Ovary (tissue), 7 donors: ENCODE measurements at regions not wholly inside any gene's neighbourhood (a gene's known extent, or its start where the extent isn't known, plus 50 kb on each side); places are given as distances from the start of the nearest gene placed in this dataset. TPM values are rescaled to one million over a fixed set of nuclear protein-coding genes. Genes with fewer than 3 reads are reported as not detected.

Experiments
- DNase-seq, 5 donors: peaks; one replicate each; pipeline ENCODE4 v3.0.0-alpha.2; 2019 to 2020
- H3K27ac ChIP-seq, 2 donors: fragments of 200-600 bp; one replicate each; pipeline versions ENCODE4 v1.5.1 to v1.8.0; 2019 to 2022
- H3K27me3 ChIP-seq: fragments of 200-600 bp; one replicate; pipeline ENCODE4 v1.8.0; 2022
- H3K36me3 ChIP-seq: fragments of 200-600 bp; sonication (generic); one replicate; pipeline ENCODE4 v1.5.1; 2019
- H3K4me1 ChIP-seq: one replicate; pipeline ENCODE4 v1.8.1; 2013; ENCODE audit warnings: mild to moderate bottlenecking, moderate library complexity; ENCODE audit not compliant: insufficient read depth
- H3K4me3 ChIP-seq: fragments of 200-600 bp; sonication (generic); one replicate; pipeline ENCODE4 v1.5.1; 2017
- H3K9me3 ChIP-seq, 2 donors: fragments of 200-600 bp in 1 of 2; sonication (generic) in 1 of 2; one replicate each; pipeline versions ENCODE4 v1.5.1 to v1.8.1; 2013 to 2019; ENCODE audit warnings: mild to moderate bottlenecking in 1 of 2, moderate library complexity in 1 of 2
- EP300 ChIP-seq: sonication (generic); formaldehyde crosslinking; IDR thresholded peaks from one replicate; pipeline ENCODE4 v1.6.1; 2017; ENCODE audit warnings: antibody characterized with exemption
- POLR2A ChIP-seq: fragments of 450-650 bp; IDR thresholded peaks from one replicate; pipeline ENCODE4 v1.6.1; 2017; ENCODE audit warnings: antibody characterized with exemption, mild to moderate bottlenecking, moderate library complexity
- WGBS, 3 donors: extraction: QIAGEN DNeasy Blood & Tissue Kit in 1 of 3; methylation state at CpG; one replicate each; pipeline versions ENCODE4 v1.1.5 to v1.1.7; 2013 to 2017; 5-methylcytosine and 5-hydroxymethylcytosine counted together
- intact Hi-C, 4 donors: fragments of 100-400 bp; cut with DNase I; formaldehyde crosslinking; loops; one replicate each; pipeline versions ENCODE4 v1.11.0 to v1.15.1; 2022 to 2023
- small RNA-seq: library from RNA; depleted of rRNA; stranded (forward); fragments of <200 nt; gene quantifications from one replicate; pipeline ENCODE3, GENCODE V24; 2016
- TF ChIP-seq, protein P1 (sequence below), 3 donors: fragments of 450-650 bp in 2 of 3; fragments of 200-600 bp in 1 of 3; IDR thresholded peaks; one replicate each; pipeline versions ENCODE4 v1.5.1 to v1.8.0; 2016 to 2022; ENCODE audit warnings: antibody characterized with exemption in 3 of 3, mild to moderate bottlenecking in 1 of 3
- donor health status: DM: no; HTN: no; CAD: no; lungs with moderate emphysema.
- donor health status: DM: no; HTN: no; CAD: no.
- donor health status: Bipolar disorder and iron deficiency.
- donor health status: DM: no; HTN: no; CAD: no.
- donor health status: DM: yes; HTN: yes; CAD: no.

DNA sequence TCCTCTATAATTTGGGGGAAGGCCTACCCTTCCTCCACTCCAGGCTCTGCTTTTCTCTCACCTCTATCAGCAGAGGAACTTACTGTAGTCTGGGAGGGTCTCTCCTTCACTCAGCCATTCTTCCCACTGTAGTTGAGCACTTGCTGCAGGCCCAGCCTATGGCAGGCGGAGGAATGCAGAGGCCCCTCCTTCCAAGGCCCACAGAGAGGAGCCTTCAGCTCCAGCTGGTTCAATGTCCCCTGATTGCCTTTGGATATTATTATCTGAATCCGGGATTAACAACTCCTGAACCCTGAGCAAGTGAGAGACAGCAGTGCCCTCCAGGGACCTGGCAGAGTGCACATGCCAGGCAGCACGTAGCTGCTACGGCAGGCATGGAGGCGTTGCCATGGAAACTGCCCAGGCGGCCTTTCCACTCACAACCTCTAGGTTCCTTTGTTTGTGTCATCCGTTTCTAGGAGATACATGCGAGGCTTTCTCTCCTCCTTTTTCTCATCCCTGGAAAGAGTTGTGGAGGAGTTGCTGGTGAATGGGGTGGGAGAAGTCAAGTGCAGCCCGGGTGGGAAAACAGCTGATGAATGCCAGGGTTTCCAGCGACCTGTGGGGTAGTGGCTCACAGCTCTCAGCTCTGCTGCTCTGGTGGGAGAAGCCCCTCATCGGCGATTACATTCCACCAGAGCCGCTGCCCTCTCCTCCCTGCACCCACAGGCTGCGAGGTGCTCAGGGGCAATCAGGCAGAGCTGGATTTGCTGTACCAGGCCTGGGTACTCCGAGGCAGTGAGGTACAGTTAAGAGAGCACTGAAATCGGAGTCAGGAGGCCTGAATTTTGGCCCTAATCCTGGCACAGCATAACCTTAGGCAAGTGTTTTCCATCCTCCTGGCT lies 55.3 kb upstream of the HK2 start:
- TF ChIP-seq, protein P1, sequence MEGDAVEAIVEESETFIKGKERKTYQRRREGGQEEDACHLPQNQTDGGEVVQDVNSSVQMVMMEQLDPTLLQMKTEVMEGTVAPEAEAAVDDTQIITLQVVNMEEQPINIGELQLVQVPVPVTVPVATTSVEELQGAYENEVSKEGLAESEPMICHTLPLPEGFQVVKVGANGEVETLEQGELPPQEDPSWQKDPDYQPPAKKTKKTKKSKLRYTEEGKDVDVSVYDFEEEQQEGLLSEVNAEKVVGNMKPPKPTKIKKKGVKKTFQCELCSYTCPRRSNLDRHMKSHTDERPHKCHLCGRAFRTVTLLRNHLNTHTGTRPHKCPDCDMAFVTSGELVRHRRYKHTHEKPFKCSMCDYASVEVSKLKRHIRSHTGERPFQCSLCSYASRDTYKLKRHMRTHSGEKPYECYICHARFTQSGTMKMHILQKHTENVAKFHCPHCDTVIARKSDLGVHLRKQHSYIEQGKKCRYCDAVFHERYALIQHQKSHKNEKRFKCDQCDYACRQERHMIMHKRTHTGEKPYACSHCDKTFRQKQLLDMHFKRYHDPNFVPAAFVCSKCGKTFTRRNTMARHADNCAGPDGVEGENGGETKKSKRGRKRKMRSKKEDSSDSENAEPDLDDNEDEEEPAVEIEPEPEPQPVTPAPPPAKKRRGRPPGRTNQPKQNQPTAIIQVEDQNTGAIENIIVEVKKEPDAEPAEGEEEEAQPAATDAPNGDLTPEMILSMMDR (IDR thresholded peaks at IDR 0.05) = no peak
- no peak for TF ChIP-seq EP300
- WGBS, 3 donors = 39 to 48% (median 41%) methylated on average over 16 of the region's 16 CpGs
- Histone ChIP-seq H3K27me3 (no peaks in the 10 kb centered on the region), H3K4me3 (no peak overlapping the region), H3K36me3 (no peaks in the 10 kb centered on the region), H3K27ac (no peak overlapping the region), H3K4me1 (no peaks in the 10 kb centered on the region), H3K9me3 (no peaks in the 10 kb centered on the region)
- peak in 1 of 5 donors; percentile 35 for DNase-seq
- intact Hi-C loops = no loop called here

DNA sequence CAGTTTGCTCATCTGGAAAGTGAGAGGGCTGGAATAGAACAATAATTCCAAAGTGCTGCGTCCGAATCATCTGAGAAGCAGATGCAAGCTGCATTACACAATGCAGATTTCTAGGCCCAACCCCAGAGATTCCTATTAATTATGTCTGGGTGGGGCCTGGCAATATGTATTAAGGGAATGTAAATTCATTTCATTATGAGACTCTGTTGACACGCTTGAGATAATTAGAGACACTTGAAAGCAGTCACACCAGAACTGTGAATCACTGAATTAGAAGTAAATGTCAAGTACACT lies 54.7 kb upstream of the HK2 start:
- Histone ChIP-seq H3K4me3 (no peak overlapping the region), H3K9me3 (no peaks in the 10 kb centered on the region), H3K27me3 (no peaks in the 10 kb centered on the region), H3K27ac (no peak overlapping the region), H3K4me1 (no peaks in the 10 kb centered on the region), H3K36me3 (no peaks in the 10 kb centered on the region)
- 95 to 98% (median 95%) methylated on average over 3 of the region's 3 CpGs for WGBS, 3 donors
- intact Hi-C loops = no loop called here
- TF ChIP-seq, protein P1 (IDR thresholded peaks at IDR 0.05) = no peak
- TF ChIP-seq EP300 (no peak), POLR2A (no peak)
- DNase-seq = no peak

GRCh38 chr2:74779587-74780135 lies 54.3 kb upstream of the HK2 start:
- Histone ChIP-seq H3K9me3 (no peaks in the 10 kb centered on the region), H3K27ac (no peak overlapping the region), H3K4me1 (no peaks in the 10 kb centered on the region), H3K4me3 (no peak overlapping the region), H3K36me3 (no peaks in the 10 kb centered on the region), H3K27me3 (no peaks in the 10 kb centered on the region)
- TF ChIP-seq, protein P1 (IDR thresholded peaks at IDR 0.05) = no peak
- TF ChIP-seq EP300 = no peak
- no peak for TF ChIP-seq POLR2A
- DNase-seq = no peak
- WGBS, 3 donors = 57 to 67% (median 59%) methylated on average over 4 of the region's 4 CpGs
- intact Hi-C loops = no loop called here

Small RNA genes lying in the stretch of these regions (small RNA-seq; reads per million reads assigned to genes)
- not detected for gene AC007387.1
